AG04450 (cell line): ENCODE measurements at regions not wholly inside any gene's neighbourhood (a gene's known extent, or its start where the extent isn't known, plus 50 kb on each side); places are given as distances from the start of the nearest gene placed in this dataset.

Source experiments
- CTCF ChIA-PET: fragments of 300-600, 350-600 bp; formaldehyde crosslinking; extraction: SDS; loops from one replicate; lab custom pipeline; 2022; ENCODE audit warnings: antibody characterized with exemption, inconsistent platforms; lab: Charles Lee
- POLR2A ChIA-PET: fragments of 350-600 bp; formaldehyde crosslinking; extraction: SDS; loops from one replicate; lab custom pipeline; 2021; ENCODE audit warnings: antibody characterized with exemption, inconsistent platforms; lab: Yijun Ruan, JAX
- DNase-seq: peaks from one replicate; pipeline ENCODE4 v3.0.0-alpha.2; 2011; ENCODE audit warnings: low read depth, low spot score
- H3K27ac ChIP-seq: one replicate; pipeline ENCODE4 v1.5.1; 2012; ENCODE audit warnings: low read depth, low read length, control low read depth
- H3K27me3 ChIP-seq: one replicate; pipeline ENCODE4 v1.6.0; 2012; ENCODE audit warnings: low read length; ENCODE audit not compliant: control insufficient read depth, insufficient read depth
- H3K4me3 ChIP-seq: 2 replicates; pipeline ENCODE4 v1.5.1; 2011; ENCODE audit warnings: mild to moderate bottlenecking, low read depth, low read length, control low read depth
- H3K9me3 ChIP-seq: 2 replicates; pipeline ENCODE4 v1.5.1; 2012; ENCODE audit warnings: low read length; ENCODE audit not compliant: control insufficient read depth, insufficient read depth
- CTCF ChIP-seq: IDR thresholded peaks from 2 replicates; pipeline ENCODE4 v1.5.1; 2011; ENCODE audit warnings: low read depth, low read length, control low read depth, inconsistent platforms

- CTCF ChIA-PET = no interaction called here
- no peak overlapping the region for H3K4me3 ChIP-seq
- no peaks in the 10 kb centered on the region for H3K27me3 ChIP-seq
- TF ChIP-seq CTCF = no peak
- POLR2A ChIA-PET = no interaction called here
- H3K27ac ChIP-seq = no peak overlapping the region
- no peak for DNase-seq
- H3K9me3 ChIP-seq = peaks cover 14% of the 10 kb centered on the region
These were observed 162.7 kb upstream of the MRPS30 start for GRCh38 chr5:44646016-44646415.

- Histone ChIP-seq H3K9me3 (peaks cover 19% of the 10 kb centered on the region), H3K27ac (no peak overlapping the region), H3K4me3 (no peak overlapping the region), H3K27me3 (no peaks in the 10 kb centered on the region)
- DNase-seq = no peak
- CTCF ChIA-PET = no interaction called here
- TF ChIP-seq CTCF = no peak
- POLR2A ChIA-PET = no interaction called here
These were observed 163.2 kb upstream of the MRPS30 start for GRCh38 chr5:44645502-44645901.

DNA sequence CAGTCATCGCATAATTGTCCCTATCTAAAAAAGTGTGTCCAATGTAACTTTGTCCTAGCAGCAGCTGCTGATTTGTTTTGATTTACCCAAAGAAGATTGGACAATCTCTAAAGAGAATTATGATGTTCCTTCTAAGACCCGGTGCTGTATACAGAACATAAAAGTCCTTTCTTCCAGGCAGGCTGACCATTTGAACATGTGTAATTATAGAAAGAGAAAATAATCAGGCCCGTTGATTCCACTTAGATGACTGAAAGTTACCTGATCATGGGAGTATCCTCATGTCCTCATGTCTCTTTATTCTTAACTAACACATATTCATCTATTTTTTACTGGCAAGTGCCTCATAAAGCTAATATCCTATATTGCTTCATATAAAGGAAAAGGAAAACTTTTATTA is 164.1 kb upstream of the MRPS30 start:
- TF ChIP-seq CTCF = no peak
- no peak overlapping the region for H3K27ac ChIP-seq
- CTCF ChIA-PET = no interaction called here
- H3K4me3 ChIP-seq = no peak overlapping the region
- POLR2A ChIA-PET = no interaction called here
- no peak for DNase-seq
- H3K27me3 ChIP-seq = no peaks in the 10 kb centered on the region
- peaks cover 19% of the 10 kb centered on the region for H3K9me3 ChIP-seq

- Histone ChIP-seq H3K27ac (no peak overlapping the region), H3K9me3 (peaks cover 19% of the 10 kb centered on the region), H3K27me3 (no peaks in the 10 kb centered on the region), H3K4me3 (no peak overlapping the region)
- TF ChIP-seq CTCF = no peak
- DNase-seq = no peak
- ChIA-PET CTCF (no interaction called here), POLR2A (no interaction called here)
These were observed 166.9 kb upstream of the MRPS30 start for GRCh38 chr5:44641820-44642219.

DNA sequence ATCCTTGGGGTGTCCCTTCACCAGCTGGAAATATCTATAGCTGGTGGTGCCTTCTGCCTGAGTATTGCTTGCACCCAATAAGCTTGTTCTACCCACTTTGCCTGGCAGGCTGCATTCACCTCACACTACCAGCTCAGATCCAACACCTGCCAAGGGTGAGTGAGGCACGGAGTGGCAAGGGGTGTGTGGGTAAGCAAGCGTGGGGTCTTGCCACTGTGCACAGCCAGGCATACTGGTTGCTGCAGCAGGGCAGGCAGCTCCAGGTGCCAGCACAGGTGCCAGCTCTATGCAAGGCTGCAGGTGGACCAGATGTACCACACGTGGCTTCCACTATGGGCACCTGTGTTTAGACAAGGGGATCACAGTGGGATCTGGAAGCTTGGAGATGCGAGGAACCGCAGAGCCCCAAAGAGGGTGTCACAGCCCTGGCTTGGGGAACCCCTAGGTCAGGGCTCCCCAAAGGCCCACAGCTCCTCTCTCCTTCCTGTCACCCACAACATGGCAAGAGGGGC is 167.7 kb upstream of the MRPS30 start:
- no peak for DNase-seq
- Histone ChIP-seq H3K27ac (no peak overlapping the region), H3K27me3 (no peaks in the 10 kb centered on the region), H3K9me3 (peaks cover 23% of the 10 kb centered on the region), H3K4me3 (no peak overlapping the region)
- TF ChIP-seq CTCF = no peak
- CTCF ChIA-PET = no interaction called here
- POLR2A ChIA-PET = no interaction called here
